IMR-90 (cell line): ENCODE measurements at regions not wholly inside any gene's neighbourhood (a gene's known extent, or its start where the extent isn't known, plus 50 kb on each side); places are given as distances from the start of the nearest gene placed in this dataset.

Experiments
- ATAC-seq: fragments of 200-7000 bp; cut with Tn5 transposase; 2 replicates; pipeline ENCODE4 v1.9.1; 2020; ENCODE audit warnings: low read depth, mild to moderate bottlenecking, moderate library complexity
- BruUV-seq: library from RNA; stranded (reverse); fragments of 400-500 nt; replicated peaks from 2 replicates; lab custom pipeline; 2021; lab: Mats Ljungman, UMichigan
- CTCF ChIA-PET: fragments of 300-600 bp; formaldehyde crosslinking; extraction: SDS; loops from one replicate; lab custom pipeline; 2021; ENCODE audit warnings: antibody characterized with exemption; lab: Yijun Ruan, JAX
- POLR2A ChIA-PET: fragments of 300-600 bp; sonication (Branson Sonifier 250); formaldehyde crosslinking; loops from one replicate; lab custom pipeline; 2022; ENCODE audit warnings: antibody characterized with exemption; ENCODE audit not compliant: unreplicated experiment; lab: Charles Lee
- DNase-seq: peaks from one replicate; pipeline ENCODE4 v3.0.0; 2013
- H2AFZ ChIP-seq: replicated peaks from 2 replicates; pipeline ENCODE3; 2013; ENCODE audit warnings: low read length, mild to moderate bottlenecking; ENCODE audit not compliant: poor library complexity
- H2AK5ac ChIP-seq: 2 replicates; pipeline ENCODE4 v1.6.1; 2013; ENCODE audit warnings: low read depth, low read length, inconsistent platforms
- H2AK9ac ChIP-seq: replicated peaks from 2 replicates; pipeline ENCODE3; 2013; ENCODE audit warnings: mild to moderate bottlenecking, low read depth, low read length, moderate library complexity; ENCODE audit not compliant: poor library complexity
- H2BK120ac ChIP-seq: 2 replicates; pipeline ENCODE4 v1.6.1; 2013; ENCODE audit warnings: low read depth, low read length, inconsistent platforms
- H2BK15ac ChIP-seq: 3 replicates; pipeline ENCODE4 v1.6.1; 2013; ENCODE audit warnings: low read depth, low read length, inconsistent platforms
- H2BK20ac ChIP-seq: 2 replicates; pipeline ENCODE4 v1.6.1; 2013; ENCODE audit warnings: low read depth, mild to moderate bottlenecking, inconsistent platforms, low read length, moderate library complexity
- H2BK5ac ChIP-seq: 2 replicates; pipeline ENCODE4 v1.6.1; 2013; ENCODE audit warnings: mild to moderate bottlenecking, low read depth, low read length, inconsistent platforms; ENCODE audit not compliant: poor library complexity, severe bottlenecking
- H3K14ac ChIP-seq: replicated peaks from 2 replicates; pipeline ENCODE4 v1.6.1; 2013; ENCODE audit warnings: low read depth, low read length, inconsistent platforms
- H3K18ac ChIP-seq: 2 replicates; pipeline ENCODE4 v1.6.1; 2013; ENCODE audit warnings: low read depth, low read length, control low read depth
- H3K23ac ChIP-seq: 2 replicates; pipeline ENCODE4 v1.6.1; 2013; ENCODE audit warnings: low read depth, low read length, inconsistent platforms
- H3K27ac ChIP-seq: 2 replicates; pipeline ENCODE4 v1.5.1; 2013; ENCODE audit warnings: mild to moderate bottlenecking, control low read depth, low read length; ENCODE audit not compliant: insufficient read depth
- H3K27me3 ChIP-seq: 2 replicates; pipeline ENCODE4 v1.6.1; 2013; ENCODE audit warnings: low read length; ENCODE audit not compliant: control insufficient read depth, insufficient read depth
- H3K36me3 ChIP-seq: 2 replicates; pipeline ENCODE4 v1.6.1; 2013; ENCODE audit warnings: low read length, mixed read lengths; ENCODE audit not compliant: control insufficient read depth, insufficient read depth
- H3K4ac ChIP-seq: 2 replicates; pipeline ENCODE4 v1.6.1; 2013; ENCODE audit warnings: low read depth, low read length, inconsistent platforms
- H3K4me1 ChIP-seq: 2 replicates; pipeline ENCODE4 v1.6.1; 2013; ENCODE audit warnings: low read length, mixed read lengths; ENCODE audit not compliant: control insufficient read depth, insufficient read depth
- H3K4me2 ChIP-seq: 2 replicates; pipeline ENCODE4 v1.6.1; 2013; ENCODE audit warnings: low read depth, mild to moderate bottlenecking, control low read depth, low read length, moderate library complexity
- H3K4me3 ChIP-seq: 2 replicates; pipeline ENCODE4 v1.5.1; 2013; ENCODE audit warnings: low read depth, mild to moderate bottlenecking, control low read depth, low read length, moderate library complexity; ENCODE audit not compliant: insufficient read depth
- H3K56ac ChIP-seq: 2 replicates; pipeline ENCODE4 v1.6.1; 2013; ENCODE audit warnings: low read length, inconsistent platforms; ENCODE audit not compliant: insufficient read depth; ENCODE audit errors: extremely low read depth
- H3K79me1 ChIP-seq, 2 experiments: 2 replicates each; pipeline ENCODE4 v1.6.1; 2013; ENCODE audit warnings: low read length in 2 of 2, inconsistent platforms in 1 of 2, low read depth in 1 of 2
- H3K9ac ChIP-seq: 2 replicates; pipeline ENCODE4 v1.6.1; 2013; ENCODE audit warnings: low read depth, low read length, control low read depth
- H3K9me1 ChIP-seq: 2 replicates; pipeline ENCODE4 v1.6.1; 2013; ENCODE audit warnings: low read length, inconsistent platforms; ENCODE audit not compliant: insufficient read depth
- H3K9me3 ChIP-seq: 2 replicates; pipeline ENCODE4 v1.6.1; 2013; ENCODE audit warnings: low read length; ENCODE audit not compliant: control insufficient read depth, insufficient read depth
- H4K20me1 ChIP-seq: 2 replicates; pipeline ENCODE4 v1.6.1; 2013; ENCODE audit warnings: low read length, inconsistent platforms; ENCODE audit not compliant: insufficient read depth
- H4K5ac ChIP-seq: 2 replicates; pipeline ENCODE4 v1.6.1; 2013; ENCODE audit warnings: mild to moderate bottlenecking, low read depth, low read length, control low read depth
- H4K8ac ChIP-seq, 2 experiments: 2 replicates each; pipeline ENCODE4 v1.6.1; 2013; ENCODE audit warnings: low read depth in 2 of 2, low read length in 2 of 2, control low read depth in 1 of 2, inconsistent platforms in 1 of 2
- H4K91ac ChIP-seq: 2 replicates; pipeline ENCODE4 v1.6.1; 2013; ENCODE audit warnings: low read depth, low read length, inconsistent platforms; ENCODE audit not compliant: insufficient read depth
- ELK1 ChIP-seq: fragments of 150-350 bp; IDR thresholded peaks from 2 replicates; pipeline ENCODE4 v1.6.1; 2016; ENCODE audit warnings: low read depth, mild to moderate bottlenecking, low read length, moderate library complexity, borderline replicate concordance
- FOS ChIP-seq: fragments of 150-350 bp; IDR thresholded peaks from 2 replicates; pipeline ENCODE4 v1.6.1; 2016; ENCODE audit warnings: low read depth, low read length
- MAFK ChIP-seq: IDR thresholded peaks from 2 replicates; pipeline ENCODE4 v1.6.1; 2012; ENCODE audit warnings: low read depth, low read length, improper control_type of control experiment
- MXI1 ChIP-seq: IDR thresholded peaks from 2 replicates; pipeline ENCODE4 v1.6.1; 2012; ENCODE audit warnings: low read depth, mild to moderate bottlenecking, low read length, moderate library complexity, borderline replicate concordance
- RCOR1 ChIP-seq: IDR thresholded peaks from 2 replicates; pipeline ENCODE4 v1.6.1; 2012; ENCODE audit warnings: mild to moderate bottlenecking, low read length, improper control_type of control experiment; ENCODE audit not compliant: insufficient replicate concordance
- RFX5 ChIP-seq: IDR thresholded peaks from 2 replicates; pipeline ENCODE4 v1.8.0; 2012; ENCODE audit warnings: low read depth, mild to moderate bottlenecking, low read length, moderate library complexity
- USF2 ChIP-seq: fragments of 150-350 bp; IDR thresholded peaks from 2 replicates; pipeline ENCODE4 v1.6.1; 2017; ENCODE audit warnings: mild to moderate bottlenecking, antibody characterized with exemption, low read length, low read depth
- WGBS, 2 experiments: methylation state at CpG; one replicate each; pipeline versions ENCODE4 v1.1.5 to v1.1.7; 2013; ENCODE audit warnings: missing lambda C conversion rate in 2 of 2; ENCODE audit not compliant: insufficient read length in 1 of 2; ENCODE audit errors: extremely low coverage in 2 of 2; 5-methylcytosine and 5-hydroxymethylcytosine counted together
- dilution Hi-C: fragments of 300-500 bp; cut with HindIII; formaldehyde crosslinking; loops from one replicate; pipeline ENCODE4 v1.14.3; 2018; ENCODE audit warnings: low sequenced_read_pairs; ENCODE audit not compliant: unreplicated experiment
- in situ Hi-C: fragments of 300-500 bp; cut with MboI; formaldehyde crosslinking; loops from 3 replicates; pipeline ENCODE4 v1.14.3; 2019; ENCODE audit warnings: low sequenced_read_pairs, inconsistent platforms, mixed read lengths
- intact Hi-C: fragments of 100-400 bp; cut with micrococcal nuclease; formaldehyde crosslinking; loops from 2 replicates; pipeline ENCODE4 v1.10.0; 2022
- TF ChIP-seq, protein P1 (sequence below): conservative IDR thresholded peaks from 2 replicates; pipeline ENCODE4 v1.5.1; 2012; ENCODE audit warnings: mild to moderate bottlenecking, low read depth, low read length, improper control_type of control experiment

DNA sequence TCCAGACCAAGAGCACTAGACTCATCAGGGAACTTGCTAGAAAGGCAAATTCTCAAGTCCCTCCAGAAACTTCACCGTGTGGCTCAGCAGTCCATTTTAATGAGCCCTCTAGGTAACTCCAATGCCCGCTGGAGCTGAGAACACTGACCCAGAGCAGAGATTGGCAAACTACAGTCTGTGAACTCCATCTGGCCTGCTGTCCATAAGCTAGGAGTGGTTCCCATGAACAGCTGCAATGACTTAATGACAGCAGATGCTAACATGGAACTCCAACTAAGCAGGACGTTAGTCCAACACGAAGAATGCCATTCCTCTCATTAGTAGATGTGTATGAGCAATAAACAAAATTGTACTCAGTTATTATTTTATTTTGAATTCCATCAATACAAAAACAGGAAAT lies 371.9 kb downstream of the STK39 start:
- DNase-seq: no peak

More for the DNA sequence above, 371.9 kb downstream of the STK39 start:
- dilution Hi-C loops (no loop called here), intact Hi-C loops (no loop called here), in situ Hi-C loops (no loop called here)
- 100% methylated on average over 2 of the region's 4 CpGs; no CpG with 5 or more reads in 1 of the 2 experiments for WGBS, 2 experiments
- Histone ChIP-seq H4K91ac (no peak overlapping the region), H3K9me1 (no peaks in the 10 kb centered on the region), H3K79me1 (no peaks in the 10 kb centered on the region), H2AK5ac (no peak overlapping the region), H2AK9ac (no peak overlapping the region), H2BK5ac (no peak overlapping the region), H3K14ac (no peak overlapping the region), H3K18ac (no peak overlapping the region), H2BK120ac (no peak overlapping the region), H3K4me2 (no peak overlapping the region), H4K20me1 (no peaks in the 10 kb centered on the region), H3K27me3 (no peaks in the 10 kb centered on the region), H2BK20ac (no peak overlapping the region), H3K9ac (no peak overlapping the region), H4K5ac (no peak overlapping the region), H3K9me3 (no peaks in the 10 kb centered on the region), H3K4me1 (no peaks in the 10 kb centered on the region), H3K27ac (no peak overlapping the region), H2BK15ac (no peak overlapping the region), H3K4ac (no peak overlapping the region), H3K23ac (no peak overlapping the region), H3K4me3 (no peak overlapping the region), H4K8ac (no peak overlapping the region), H2AFZ (no peak overlapping the region), H3K36me3 (no peaks in the 10 kb centered on the region), H3K56ac (no peak overlapping the region)
- ATAC-seq: no peak
- no peak for TF ChIP-seq RFX5
- TF ChIP-seq, protein P1, sequence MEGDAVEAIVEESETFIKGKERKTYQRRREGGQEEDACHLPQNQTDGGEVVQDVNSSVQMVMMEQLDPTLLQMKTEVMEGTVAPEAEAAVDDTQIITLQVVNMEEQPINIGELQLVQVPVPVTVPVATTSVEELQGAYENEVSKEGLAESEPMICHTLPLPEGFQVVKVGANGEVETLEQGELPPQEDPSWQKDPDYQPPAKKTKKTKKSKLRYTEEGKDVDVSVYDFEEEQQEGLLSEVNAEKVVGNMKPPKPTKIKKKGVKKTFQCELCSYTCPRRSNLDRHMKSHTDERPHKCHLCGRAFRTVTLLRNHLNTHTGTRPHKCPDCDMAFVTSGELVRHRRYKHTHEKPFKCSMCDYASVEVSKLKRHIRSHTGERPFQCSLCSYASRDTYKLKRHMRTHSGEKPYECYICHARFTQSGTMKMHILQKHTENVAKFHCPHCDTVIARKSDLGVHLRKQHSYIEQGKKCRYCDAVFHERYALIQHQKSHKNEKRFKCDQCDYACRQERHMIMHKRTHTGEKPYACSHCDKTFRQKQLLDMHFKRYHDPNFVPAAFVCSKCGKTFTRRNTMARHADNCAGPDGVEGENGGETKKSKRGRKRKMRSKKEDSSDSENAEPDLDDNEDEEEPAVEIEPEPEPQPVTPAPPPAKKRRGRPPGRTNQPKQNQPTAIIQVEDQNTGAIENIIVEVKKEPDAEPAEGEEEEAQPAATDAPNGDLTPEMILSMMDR: no peak
- TF ChIP-seq RCOR1: no peak
- no peak for TF ChIP-seq ELK1
- TF ChIP-seq USF2: no peak
- no peak for TF ChIP-seq MXI1
- TF ChIP-seq MAFK: no peak
- TF ChIP-seq FOS: no peak
- no TSS peak for BruUV-seq
- ChIA-PET POLR2A (no interaction called here), CTCF (interaction anchor here (1.8 kb wide), 1 partner anchor 243 kb away, joined by 6 read pairs; no protein-coding TSS in a partner anchor)
